Adrenal gland (tissue), 5 donors: ENCODE measurements at regions not wholly inside any gene's neighbourhood (a gene's known extent, or its start where the extent isn't known, plus 50 kb on each side); places are given as distances from the start of the nearest gene placed in this dataset.

ENCODE experiments used
- POLR2A ChIP-seq, 2 donors: fragments of 450-650 bp; IDR thresholded peaks; one replicate each; pipeline ENCODE4 v1.6.1; 2017; ENCODE audit warnings: antibody characterized with exemption in 2 of 2, mild to moderate bottlenecking in 2 of 2, moderate library complexity in 1 of 2
- TF ChIP-seq, protein P1 (sequence below), 6 experiments: fragments of 450-650 bp in 4 of 6; fragments of 200-600 bp in 2 of 6; sonication (generic) in 1 of 6; IDR thresholded peaks; 1 replicate in 5 of 6; 2 replicates in 1 of 6; pipeline versions ENCODE4 v1.5.1 to v1.8.0; 2016 to 2021; ENCODE audit warnings: antibody characterized with exemption in 6 of 6, mild to moderate bottlenecking in 2 of 6, moderate library complexity in 1 of 6
- donor health status: DM: no; HTN: no; CAD: no.

DNA sequence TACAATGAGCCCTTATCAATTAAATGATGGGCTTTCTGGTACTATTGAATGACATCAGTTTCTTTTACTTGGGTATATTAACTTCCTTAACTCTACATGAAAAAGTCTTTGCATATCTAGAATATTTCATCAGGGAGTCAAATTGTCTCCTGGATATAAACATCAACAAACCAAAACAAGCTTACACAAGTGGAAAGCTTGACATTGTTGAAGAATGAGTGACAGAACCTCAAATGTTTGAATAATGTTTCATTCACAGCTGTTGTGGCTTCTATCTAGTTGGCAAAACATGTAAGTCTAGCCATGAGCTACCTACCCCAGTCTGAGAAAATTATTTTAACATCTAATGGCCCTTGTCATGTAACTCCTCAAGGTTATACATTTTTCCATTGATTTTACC, 604.8 kb upstream of the ADAMTS5 start:
- TF ChIP-seq POLR2A (IDR thresholded peaks at IDR 0.05), result no peak
- TF ChIP-seq, protein P1, sequence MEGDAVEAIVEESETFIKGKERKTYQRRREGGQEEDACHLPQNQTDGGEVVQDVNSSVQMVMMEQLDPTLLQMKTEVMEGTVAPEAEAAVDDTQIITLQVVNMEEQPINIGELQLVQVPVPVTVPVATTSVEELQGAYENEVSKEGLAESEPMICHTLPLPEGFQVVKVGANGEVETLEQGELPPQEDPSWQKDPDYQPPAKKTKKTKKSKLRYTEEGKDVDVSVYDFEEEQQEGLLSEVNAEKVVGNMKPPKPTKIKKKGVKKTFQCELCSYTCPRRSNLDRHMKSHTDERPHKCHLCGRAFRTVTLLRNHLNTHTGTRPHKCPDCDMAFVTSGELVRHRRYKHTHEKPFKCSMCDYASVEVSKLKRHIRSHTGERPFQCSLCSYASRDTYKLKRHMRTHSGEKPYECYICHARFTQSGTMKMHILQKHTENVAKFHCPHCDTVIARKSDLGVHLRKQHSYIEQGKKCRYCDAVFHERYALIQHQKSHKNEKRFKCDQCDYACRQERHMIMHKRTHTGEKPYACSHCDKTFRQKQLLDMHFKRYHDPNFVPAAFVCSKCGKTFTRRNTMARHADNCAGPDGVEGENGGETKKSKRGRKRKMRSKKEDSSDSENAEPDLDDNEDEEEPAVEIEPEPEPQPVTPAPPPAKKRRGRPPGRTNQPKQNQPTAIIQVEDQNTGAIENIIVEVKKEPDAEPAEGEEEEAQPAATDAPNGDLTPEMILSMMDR (IDR thresholded peaks at IDR 0.05), result no peak
